ENCODE measurements at regions not wholly inside any gene's neighbourhood (a gene's known extent, or its start where the extent isn't known, plus 50 kb on each side); places are given as distances from the start of the nearest gene placed in this dataset.

- TF ChIP-seq ZNF274 (IDR thresholded peaks at IDR 0.05; ENCODE audit: low read depth, low read length) (no peak), YY1 (IDR thresholded peaks at IDR 0.05; ENCODE audit: insufficient read depth, insufficient read length) (no peak)
Observed at GRCh38 chr10:50987934-50988333, 86.4 kb upstream of the PRKG1 start.

All from NT2/D1 (cell line).